RWPE1 (cell line): ENCODE measurements at regions not wholly inside any gene's neighbourhood (a gene's known extent, or its start where the extent isn't known, plus 50 kb on each side); places are given as distances from the start of the nearest gene placed in this dataset.

Experiments
- CTCF ChIA-PET: fragments of 350-600 bp; sonication (Branson Sonifier 250); formaldehyde crosslinking; extraction: SDS; loops from one replicate; lab custom pipeline; 2021; lab: Yijun Ruan, JAX
- POLR2A ChIA-PET: fragments of 400-600 bp; formaldehyde crosslinking; extraction: SDS; loops from one replicate; lab custom pipeline; 2020; ENCODE audit warnings: antibody characterized with exemption; ENCODE audit not compliant: low non-redundant PET; lab: Yijun Ruan, JAX
- DNase-seq: peaks from one replicate; pipeline ENCODE4 v3.0.0; 2012; ENCODE audit warnings: low spot score
- H3K27ac ChIP-seq: fragments of 450-650 bp; 2 replicates; pipeline ENCODE4 v1.5.1; 2017
- CTCF ChIP-seq: fragments of 450-650 bp; conservative IDR thresholded peaks from 2 replicates; pipeline ENCODE4 v1.5.1; 2017; ENCODE audit warnings: low read depth, mild to moderate bottlenecking

DNA sequence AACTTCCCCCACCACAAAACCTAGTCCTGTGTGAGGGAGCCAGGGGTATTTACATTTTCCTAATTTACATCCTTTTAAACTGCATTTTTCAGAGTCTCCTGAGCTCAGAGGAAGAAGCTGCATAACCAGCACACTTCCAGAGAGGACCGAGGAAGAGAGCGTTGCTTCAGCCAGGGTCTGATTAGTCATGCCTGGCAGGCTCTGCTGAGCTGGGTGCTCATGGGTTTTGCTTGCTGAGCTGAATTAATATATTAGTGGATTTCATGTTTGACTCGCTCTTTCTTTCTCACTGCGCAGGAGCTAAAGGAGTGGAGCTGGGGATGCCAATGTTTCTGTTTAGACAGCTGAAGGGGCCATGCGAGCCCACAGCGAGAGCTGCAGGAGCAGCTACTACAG, 539.3 kb upstream of the B3GAT1 start:
- no peak overlapping the region for H3K27ac ChIP-seq
- TF ChIP-seq CTCF: no peak
- DNase-seq: no peak
- CTCF ChIA-PET: no interaction called here
- POLR2A ChIA-PET: no interaction called here

DNA sequence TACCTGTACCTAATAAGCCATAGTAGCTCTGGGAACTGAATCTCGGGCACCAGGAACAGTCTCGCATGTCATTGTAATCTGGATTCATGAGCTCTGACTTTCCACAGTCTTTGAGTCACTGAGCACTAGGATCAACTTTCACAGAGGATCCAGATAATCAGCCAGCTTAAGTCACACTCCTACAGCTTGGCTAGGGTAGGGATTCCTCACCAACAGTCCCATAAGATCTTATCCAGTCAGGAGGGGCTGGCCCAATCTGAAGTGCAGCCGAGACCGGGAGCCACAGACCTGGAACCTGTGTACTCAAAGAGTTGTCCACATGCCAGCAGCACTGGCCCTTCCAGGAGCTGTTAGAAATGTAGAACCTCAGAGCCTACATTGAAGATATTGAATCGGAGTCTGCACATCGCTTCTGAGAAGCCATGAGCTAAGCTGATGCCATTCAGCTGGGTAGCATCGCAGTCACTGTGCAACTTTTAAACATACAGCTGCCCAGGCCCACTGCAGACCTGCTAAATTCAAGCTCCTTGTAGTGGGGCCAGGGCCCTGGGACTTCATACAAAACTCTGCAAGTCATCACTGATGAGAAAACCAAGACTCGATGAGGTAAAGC, 538.8 kb upstream of the B3GAT1 start:
- TF ChIP-seq CTCF: no peak
- no peak overlapping the region for H3K27ac ChIP-seq
- CTCF ChIA-PET: no interaction called here
- POLR2A ChIA-PET: no interaction called here
- no peak for DNase-seq

DNA sequence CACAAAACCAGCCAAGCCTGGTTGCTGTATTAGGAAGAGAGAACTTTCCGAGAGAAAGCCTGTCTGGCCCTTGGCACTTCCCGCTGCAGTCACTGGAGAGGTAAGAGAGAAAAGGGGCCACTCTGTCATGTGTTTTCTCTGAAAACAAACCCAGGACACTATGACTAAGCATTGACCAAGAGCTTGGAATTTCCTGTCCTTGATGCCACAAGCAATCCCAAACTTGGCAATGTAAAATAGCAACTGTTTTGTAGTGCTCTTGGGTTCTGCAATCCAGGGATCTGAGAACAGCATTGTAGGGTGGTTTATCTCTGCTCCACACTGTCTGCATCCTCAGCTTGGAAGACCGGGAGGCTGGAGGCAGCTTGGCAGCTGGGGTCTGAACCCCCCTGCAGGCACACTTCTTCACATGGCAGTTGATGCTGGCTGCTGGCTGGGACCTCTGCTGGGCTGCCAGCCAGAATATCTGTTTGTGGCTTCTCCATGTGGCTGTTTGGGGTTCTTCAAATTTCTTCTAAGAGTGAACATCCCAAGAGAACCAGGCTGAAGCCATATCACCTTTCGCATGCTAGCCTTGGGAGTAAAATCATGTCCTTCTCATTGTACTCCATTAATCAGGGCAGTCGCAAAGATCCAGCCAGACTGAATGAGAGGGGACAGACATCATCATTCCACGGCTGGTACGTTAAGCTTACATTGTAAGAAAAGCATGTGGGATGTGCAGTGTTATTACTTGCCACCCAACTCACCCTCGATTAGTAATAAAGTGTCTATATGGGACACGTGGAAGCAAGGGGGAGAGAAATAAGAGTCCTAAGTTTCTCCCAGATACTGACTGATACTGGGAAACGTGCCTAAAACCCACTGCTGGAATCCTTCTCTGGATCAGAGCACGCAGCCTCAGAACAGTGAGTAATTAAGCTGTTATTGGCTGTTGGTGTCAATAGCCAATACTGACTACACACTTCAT, 537.4 kb upstream of the B3GAT1 start:
- no peak for TF ChIP-seq CTCF
- ChIA-PET CTCF (interaction anchor here (0.6 kb wide), 1 partner anchor 720 kb away, joined by 3 read pairs; no protein-coding TSS in a partner anchor), POLR2A (interaction anchor here (0.7 kb wide), 1 partner anchor 147 kb away, joined by 3 read pairs; no protein-coding TSS in a partner anchor)
- peak overlapping the region; percentile 27; the same call in 1 of the 2 replicates for H3K27ac ChIP-seq
- peak; percentile 4 for DNase-seq

DNA sequence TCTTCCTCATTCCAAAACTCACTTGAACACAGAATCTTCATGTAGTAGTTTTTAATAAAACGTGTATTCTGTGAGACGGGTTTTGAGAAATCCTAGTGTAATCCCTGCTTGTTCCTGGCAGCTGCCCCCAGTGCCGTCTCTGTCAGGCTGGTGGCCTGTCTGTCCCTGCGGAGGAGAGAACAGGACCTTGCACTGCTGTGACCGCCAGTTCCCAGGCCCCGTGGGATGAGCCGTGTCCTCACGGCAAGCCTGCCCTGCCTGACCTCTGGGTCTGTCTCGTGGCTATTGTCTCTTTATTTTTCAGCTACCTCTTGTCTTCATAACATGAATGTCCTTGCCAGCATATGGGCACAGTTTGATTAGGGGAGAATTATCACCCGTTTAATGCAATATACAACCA, 535.5 kb upstream of the B3GAT1 start:
- no peak for TF ChIP-seq CTCF

GRCh38 chr11:134945993-134946392, 534.0 kb upstream of the B3GAT1 start:
- no peak overlapping the region for H3K27ac ChIP-seq
- no peak for TF ChIP-seq CTCF
- peak; percentile 57 for DNase-seq
- ChIA-PET POLR2A (no interaction called here), CTCF (interaction anchor here (0.7 to 0.9 kb wide), 2 partner anchors 59 to 232 kb away, joined by 3 read pairs; no protein-coding TSS in a partner anchor)

More for the DNA sequence above, 535.5 kb upstream of the B3GAT1 start:
- H3K27ac ChIP-seq: no peak overlapping the region
- ChIA-PET POLR2A (no interaction called here), CTCF (no interaction called here)
- no peak for DNase-seq

GRCh38 chr11:134944986-134945385, 532.9 kb upstream of the B3GAT1 start:
- no peak for TF ChIP-seq CTCF
- H3K27ac ChIP-seq: no peak overlapping the region
- DNase-seq: no peak
- ChIA-PET CTCF (interaction anchor here (0.7 kb wide), 1 partner anchor 231 kb away, joined by 3 read pairs; no protein-coding TSS in a partner anchor), POLR2A (no interaction called here)
